ENCODE measurements at regions not wholly inside any gene's neighbourhood (a gene's known extent, or its start where the extent isn't known, plus 50 kb on each side); places are given as distances from the start of the nearest gene placed in this dataset.
A peak's percentile ranks its signal among the peaks of the same experiment; 100 is the strongest.

DNA sequence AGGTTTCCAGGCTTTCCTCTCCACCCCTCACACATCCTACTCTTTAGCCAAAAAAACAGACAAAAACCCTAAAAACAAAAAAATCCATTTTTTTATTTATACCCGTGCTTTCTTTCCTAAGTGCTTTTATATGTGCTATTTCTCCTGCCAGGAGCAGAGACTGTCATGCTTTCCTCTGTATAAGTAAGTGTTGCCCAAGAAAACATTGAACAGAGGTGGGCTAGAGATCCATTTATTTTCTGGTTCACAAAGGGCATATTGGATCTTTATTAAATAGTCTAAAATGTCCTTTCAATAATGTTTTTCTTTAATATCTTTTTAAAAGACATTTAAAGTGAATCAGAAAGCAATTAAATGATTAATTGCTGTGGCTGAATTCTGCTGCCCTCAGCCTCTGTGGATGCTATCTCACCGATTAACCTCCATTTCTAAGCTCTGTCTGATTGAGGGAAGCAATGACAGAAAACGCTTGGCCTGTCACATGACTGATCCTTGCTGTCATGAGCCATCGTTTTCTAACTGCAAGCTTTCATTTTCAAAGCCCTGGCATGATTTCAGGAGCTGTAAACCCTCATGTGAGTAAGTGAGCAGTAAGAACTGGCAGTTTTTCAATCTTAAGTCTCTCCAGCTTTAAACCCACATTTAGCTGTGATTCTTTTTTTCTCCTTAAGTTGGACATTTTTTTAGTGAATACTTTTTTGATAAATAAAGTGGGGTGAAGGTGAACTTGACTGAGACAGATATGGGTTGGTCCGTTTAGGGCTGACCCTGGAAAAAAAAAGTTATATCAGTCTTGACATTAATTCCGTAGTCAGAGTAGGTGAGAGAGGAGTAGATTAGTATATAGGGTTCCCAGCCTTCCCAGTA, 180.7 kb upstream of the PGRMC2 start (continued):
- TF ChIP-seq, protein P1, sequence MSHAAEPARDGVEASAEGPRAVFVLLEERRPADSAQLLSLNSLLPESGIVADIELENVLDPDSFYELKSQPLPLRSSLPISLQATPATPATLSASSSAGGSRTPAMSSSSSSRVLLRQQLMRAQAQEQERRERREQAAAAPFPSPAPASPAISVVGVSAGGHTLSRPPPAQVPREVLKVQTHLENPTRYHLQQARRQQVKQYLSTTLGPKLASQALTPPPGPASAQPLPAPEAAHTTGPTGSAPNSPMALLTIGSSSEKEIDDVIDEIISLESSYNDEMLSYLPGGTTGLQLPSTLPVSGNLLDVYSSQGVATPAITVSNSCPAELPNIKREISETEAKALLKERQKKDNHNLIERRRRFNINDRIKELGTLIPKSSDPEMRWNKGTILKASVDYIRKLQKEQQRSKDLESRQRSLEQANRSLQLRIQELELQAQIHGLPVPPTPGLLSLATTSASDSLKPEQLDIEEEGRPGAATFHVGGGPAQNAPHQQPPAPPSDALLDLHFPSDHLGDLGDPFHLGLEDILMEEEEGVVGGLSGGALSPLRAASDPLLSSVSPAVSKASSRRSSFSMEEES (CRISPR knock-in tag; IDR thresholded peaks at IDR 0.05): peak; percentile 94
- TF ChIP-seq, protein P2, sequence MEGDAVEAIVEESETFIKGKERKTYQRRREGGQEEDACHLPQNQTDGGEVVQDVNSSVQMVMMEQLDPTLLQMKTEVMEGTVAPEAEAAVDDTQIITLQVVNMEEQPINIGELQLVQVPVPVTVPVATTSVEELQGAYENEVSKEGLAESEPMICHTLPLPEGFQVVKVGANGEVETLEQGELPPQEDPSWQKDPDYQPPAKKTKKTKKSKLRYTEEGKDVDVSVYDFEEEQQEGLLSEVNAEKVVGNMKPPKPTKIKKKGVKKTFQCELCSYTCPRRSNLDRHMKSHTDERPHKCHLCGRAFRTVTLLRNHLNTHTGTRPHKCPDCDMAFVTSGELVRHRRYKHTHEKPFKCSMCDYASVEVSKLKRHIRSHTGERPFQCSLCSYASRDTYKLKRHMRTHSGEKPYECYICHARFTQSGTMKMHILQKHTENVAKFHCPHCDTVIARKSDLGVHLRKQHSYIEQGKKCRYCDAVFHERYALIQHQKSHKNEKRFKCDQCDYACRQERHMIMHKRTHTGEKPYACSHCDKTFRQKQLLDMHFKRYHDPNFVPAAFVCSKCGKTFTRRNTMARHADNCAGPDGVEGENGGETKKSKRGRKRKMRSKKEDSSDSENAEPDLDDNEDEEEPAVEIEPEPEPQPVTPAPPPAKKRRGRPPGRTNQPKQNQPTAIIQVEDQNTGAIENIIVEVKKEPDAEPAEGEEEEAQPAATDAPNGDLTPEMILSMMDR (IDR thresholded peaks at IDR 0.05 in 2 of 3, conservative IDR thresholded peaks at IDR 0.05 in 1 of 3; ENCODE audit: insufficient read depth in 2 of 3, low read depth in 1 of 3, low read length in 3 of 3): no peak
- TF ChIP-seq GATA2 (CRISPR knock-in tag; IDR thresholded peaks at IDR 0.05) (no peak), HDAC6 (IDR thresholded peaks at IDR 0.05; ENCODE audit: low read depth, low read length) (no peak), HDAC1 (IDR thresholded peaks at IDR 0.05) (no peak), MCM5 (IDR thresholded peaks at IDR 0.05; ENCODE audit: low read depth) (no peak), BACH1 (tag; IDR thresholded peaks at IDR 0.05) (peak; percentile 85; the same call in 1 of the 2 replicates), LEF1 (IDR thresholded peaks at IDR 0.05) (no peak), CBFB (CRISPR knock-in tag; IDR thresholded peaks at IDR 0.05) (no peak), ZNF778 (CRISPR knock-in tag; IDR thresholded peaks at IDR 0.05) (no peak), ZNF41 (CRISPR knock-in tag; conservative IDR thresholded peaks at IDR 0.05) (no peak), RHOXF2B (CRISPR knock-in tag; conservative IDR thresholded peaks at IDR 0.05) (no peak), TGIF2 (CRISPR knock-in tag; IDR thresholded peaks at IDR 0.05) (no peak), EGR1 (conservative IDR thresholded peaks at IDR 0.05) (no peak), NCOA4 (IDR thresholded peaks at IDR 0.05; ENCODE audit: partially characterized antibody) (no peak), SNIP1 (IDR thresholded peaks at IDR 0.05; ENCODE audit: low read depth) (no peak), ETV5 (CRISPR knock-in tag; IDR thresholded peaks at IDR 0.05; ENCODE audit: low read depth) (no peak), ZNF134 (CRISPR knock-in tag; conservative IDR thresholded peaks at IDR 0.05) (no peak), ZBTB1 (CRISPR knock-in tag; IDR thresholded peaks at IDR 0.05; ENCODE audit: borderline replicate concordance, low read depth) (no peak), TRIM24 (IDR thresholded peaks at IDR 0.05) (no peak), ARNT (IDR thresholded peaks at IDR 0.05) (no peak), ZNF444 (CRISPR knock-in tag; IDR thresholded peaks at IDR 0.05) (no peak), ZNF57 (CRISPR knock-in tag; IDR thresholded peaks at IDR 0.05) (no peak), MEIS2 (IDR thresholded peaks at IDR 0.05; ENCODE audit: partially characterized antibody) (peak; percentile 68), ZNF507 (tag; conservative IDR thresholded peaks at IDR 0.05) (no peak), ADNP (tag; IDR thresholded peaks at IDR 0.05) (no peak)
- TF ChIP-seq, protein P3, sequence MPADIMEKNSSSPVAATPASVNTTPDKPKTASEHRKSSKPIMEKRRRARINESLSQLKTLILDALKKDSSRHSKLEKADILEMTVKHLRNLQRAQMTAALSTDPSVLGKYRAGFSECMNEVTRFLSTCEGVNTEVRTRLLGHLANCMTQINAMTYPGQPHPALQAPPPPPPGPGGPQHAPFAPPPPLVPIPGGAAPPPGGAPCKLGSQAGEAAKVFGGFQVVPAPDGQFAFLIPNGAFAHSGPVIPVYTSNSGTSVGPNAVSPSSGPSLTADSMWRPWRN (IDR thresholded peaks at IDR 0.05; ENCODE audit: low read depth): no peak
- TF ChIP-seq, protein P4, sequence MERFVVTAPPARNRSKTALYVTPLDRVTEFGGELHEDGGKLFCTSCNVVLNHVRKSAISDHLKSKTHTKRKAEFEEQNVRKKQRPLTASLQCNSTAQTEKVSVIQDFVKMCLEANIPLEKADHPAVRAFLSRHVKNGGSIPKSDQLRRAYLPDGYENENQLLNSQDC (CRISPR knock-in tag; IDR thresholded peaks at IDR 0.05): no peak
